Middle frontal gyrus (tissue), 1 donor: ENCODE measurements at regions not wholly inside any gene's neighbourhood (a gene's known extent, or its start where the extent isn't known, plus 50 kb on each side); places are given as distances from the start of the nearest gene placed in this dataset.
"Not testable (repeated sequence)": the region's sequence is repeated elsewhere in the genome, so short reads cannot be mapped to it uniquely, and the experiment has no call there.

ENCODE experiments used
- DNase-seq: peaks from one replicate; pipeline ENCODE4 v3.0.0-alpha.2; 2015; ENCODE audit warnings: low spot score; ENCODE audit errors: extremely low spot score

DNA sequence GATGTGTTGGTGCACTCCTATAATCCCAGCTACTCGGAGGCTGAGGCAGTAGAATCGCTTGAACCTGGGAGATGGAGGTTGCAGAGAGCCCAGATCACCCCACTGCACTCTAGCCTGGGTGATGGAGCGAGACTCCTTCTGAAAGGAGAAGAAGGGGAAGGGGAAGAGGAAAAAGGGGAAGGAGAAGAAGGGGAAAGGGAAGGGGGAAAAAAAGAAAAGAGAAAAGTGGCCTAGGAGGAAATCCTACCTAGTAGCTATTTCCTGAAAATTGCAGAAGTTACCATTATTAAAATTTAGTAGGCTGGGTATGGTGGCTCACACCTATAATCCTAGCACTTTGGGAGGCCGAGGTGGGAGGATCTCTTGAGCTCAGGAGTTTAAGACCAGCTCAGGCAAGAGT lies 67.4 kb downstream of the ARRDC3 start:
- no peak for DNase-seq

DNA sequence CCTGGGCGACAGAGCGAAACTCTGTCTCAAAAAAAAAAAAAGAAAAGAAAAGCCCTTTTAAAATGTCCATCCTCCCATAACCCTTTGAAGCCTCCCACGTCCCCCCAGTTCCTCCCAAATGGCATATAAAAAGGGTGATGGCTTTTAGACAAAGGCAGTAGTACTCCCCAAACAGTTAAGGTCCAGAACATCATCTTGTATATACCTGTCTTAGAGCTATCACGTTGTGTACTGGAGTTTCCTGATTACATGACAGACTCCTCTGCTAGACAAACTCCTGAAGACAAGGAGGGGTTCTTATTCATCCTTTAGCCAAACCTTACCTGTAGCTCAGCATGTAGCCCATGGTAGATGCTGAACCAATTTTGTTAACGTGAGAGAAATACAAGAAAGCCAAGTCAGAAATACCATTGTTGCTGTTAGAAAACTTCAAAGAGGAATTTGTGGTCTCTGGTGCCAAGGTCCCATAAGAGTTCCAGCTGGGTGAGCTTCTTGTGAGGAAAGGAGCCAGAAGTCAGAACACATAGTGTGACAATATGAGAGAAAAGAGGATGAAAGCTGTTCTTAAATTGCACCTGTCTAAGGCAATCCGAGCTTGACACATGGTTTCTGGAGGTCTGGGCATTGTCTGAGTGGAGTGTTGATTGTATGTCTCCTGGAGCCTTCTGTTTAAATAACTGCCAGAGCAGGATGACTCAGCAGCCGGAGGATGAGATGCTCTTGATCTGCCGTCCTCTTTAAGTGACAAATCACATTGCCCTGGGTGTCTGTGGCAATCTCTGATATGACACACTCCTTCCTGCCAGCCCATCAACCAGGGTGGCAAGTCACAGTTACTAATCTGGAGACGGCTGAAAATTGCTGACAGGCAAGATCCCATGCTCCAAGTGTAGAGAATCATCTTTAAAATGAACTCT lies 69.1 kb downstream of the ARRDC3 start:
- DNase-seq: peak; percentile 29

DNA sequence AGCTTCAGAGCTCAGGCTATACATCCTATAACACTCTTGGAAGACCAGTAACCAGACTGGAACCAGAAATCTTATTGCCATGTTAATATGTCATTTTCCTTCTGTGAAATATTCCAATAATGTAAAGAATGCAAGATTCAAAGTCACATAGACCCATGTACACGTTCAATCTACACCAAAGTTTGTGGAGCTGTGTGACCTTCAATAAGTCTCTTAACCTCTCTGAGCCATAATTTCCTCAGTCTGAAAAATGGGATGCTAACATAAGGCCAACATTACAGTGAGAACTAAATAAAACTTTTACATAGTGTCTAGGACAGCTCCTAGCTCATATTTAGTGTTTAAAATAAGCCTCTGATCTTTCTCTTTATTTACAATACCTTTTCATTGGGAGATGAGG lies 70.4 kb downstream of the ARRDC3 start:
- no peak for DNase-seq

DNA sequence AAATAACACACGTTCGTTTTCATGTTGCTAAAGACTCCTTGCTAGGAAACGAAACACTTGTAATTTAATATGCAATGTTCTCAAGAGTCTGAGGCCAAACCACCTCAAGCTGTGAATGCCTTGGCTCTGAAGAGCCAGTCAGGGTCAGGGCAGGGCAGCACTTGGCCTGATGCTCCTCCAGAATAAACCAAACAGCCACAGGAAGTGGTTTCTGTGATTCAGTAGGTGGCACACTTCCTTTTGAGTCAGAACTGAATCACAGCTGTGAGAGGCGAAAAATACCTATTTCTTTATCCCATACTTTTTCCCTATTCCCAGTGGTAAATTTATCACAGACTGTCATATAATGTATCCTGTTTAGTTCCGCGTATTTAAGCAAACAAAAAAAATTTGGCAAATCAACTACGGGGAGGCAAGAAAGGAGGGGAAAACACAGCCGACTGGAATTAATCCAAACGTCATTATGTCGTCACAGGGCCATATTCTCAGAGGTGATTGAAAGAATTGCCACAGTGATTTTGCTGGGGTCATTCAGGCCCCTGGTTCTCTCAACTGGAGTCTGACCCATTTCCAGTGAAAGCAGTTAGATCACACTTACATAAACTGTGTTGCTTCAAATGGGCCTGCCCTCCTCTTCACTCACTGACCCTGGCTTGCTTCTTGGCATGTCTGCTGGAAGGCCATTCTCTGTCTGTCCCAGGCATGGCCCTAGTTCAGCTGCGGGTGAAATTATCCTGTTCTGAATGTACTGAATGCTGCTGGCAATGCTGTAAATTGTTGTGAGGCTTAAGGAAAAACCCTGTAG lies 71.2 kb downstream of the ARRDC3 start:
- no peak for DNase-seq

DNA sequence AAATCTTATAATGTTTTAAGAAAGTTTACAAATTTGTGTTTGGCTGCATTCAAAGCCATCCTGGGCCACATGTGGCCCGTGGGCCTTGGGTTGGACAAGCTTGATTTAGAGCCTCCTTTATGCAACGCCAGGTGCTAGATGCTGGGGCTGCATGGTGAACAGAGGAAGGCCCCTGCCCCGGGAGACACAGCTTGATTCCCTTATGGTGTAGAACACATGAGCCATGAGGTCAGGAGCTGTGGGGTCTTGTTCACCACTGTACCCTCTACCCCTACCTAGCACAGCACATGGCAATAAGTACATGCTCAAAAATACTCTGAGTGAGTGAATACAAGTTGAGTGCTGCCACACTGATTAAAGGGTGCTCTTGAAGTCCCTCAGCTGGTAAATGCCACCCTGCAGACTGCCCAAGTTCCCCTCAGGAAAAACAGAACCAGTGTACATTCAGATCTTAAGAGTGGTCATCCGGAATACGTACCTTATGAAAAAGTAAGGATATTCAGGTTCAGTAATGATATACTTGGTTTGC lies 71.9 kb downstream of the ARRDC3 start:
- no peak for DNase-seq

DNA sequence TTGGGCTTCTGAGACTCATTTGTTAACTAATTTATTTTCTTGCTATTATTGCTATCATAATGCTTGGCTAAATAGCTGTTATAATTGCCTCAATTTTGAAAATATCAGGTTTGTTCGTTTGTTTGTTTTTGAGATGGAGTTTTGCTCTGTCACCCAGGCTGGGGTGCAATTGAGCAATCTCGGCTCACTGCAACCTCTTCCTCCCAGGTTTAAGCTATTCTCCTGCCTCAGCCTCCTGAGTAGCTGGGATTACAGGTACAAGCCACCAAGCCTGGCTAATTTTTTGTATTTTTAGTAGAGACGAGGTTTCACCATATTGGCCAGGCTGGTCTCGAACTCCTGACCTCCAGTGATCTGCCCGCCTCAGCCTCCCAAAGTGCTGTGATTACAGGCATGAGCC lies 75.0 kb downstream of the ARRDC3 start:
- not testable (repeated sequence) for DNase-seq

DNA sequence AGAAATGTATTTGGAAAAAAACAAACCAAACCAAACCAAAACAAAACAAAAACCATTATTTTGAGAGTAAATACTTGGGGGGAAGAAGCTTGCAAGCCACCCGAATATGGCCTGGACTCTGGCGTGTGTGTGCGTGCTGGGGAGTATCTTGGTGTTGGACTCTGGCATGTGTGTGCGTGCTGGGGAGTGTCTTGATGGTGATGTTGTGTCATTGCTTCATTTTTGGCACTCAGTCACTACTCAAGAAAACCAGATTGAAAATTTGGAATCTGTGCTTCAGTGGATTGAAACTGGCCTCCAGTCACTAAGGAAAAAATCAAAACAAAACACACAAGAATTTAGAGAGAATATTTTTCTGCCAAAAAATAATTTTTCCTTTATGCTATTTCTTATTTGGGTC lies 76.1 kb downstream of the ARRDC3 start:
- DNase-seq: no peak

DNA sequence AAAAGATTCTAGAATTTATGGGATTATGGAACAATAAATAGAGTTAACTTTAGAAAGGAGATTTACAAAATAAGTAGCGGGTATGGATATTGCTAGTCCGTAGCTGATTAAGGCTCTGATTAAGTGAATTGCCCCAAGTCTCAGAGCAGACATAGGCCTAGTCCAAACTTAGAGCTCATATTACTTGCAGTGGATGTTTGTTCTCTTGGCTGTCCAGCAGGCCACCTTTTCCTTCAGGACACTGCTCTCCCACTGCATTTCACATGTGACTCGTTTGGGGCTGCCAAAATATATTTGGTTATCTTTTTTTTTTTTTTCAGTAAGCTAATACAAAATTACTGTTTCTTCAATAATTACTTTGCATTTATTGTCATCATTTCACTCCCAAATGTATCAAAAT lies 76.6 kb downstream of the ARRDC3 start:
- DNase-seq: no peak

DNA sequence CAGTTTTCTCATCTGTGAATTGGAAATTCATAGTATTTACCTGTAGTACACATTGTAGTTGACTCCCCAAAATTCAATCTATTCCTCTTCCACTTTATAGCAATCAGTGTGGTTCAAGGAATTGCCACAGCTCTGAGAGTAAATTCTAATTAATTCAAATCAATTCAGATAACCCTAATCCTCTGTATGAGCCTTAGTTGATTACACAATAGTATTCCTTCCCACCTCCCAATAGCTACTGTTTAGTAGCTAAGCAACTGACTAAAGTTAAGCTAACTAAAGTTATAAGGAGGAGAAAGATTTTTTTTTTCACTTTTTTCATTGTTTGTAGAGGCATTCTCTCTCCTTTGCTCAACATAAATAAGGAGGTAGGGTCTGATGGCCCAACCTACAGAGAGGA lies 77.5 kb downstream of the ARRDC3 start:
- no peak for DNase-seq

DNA sequence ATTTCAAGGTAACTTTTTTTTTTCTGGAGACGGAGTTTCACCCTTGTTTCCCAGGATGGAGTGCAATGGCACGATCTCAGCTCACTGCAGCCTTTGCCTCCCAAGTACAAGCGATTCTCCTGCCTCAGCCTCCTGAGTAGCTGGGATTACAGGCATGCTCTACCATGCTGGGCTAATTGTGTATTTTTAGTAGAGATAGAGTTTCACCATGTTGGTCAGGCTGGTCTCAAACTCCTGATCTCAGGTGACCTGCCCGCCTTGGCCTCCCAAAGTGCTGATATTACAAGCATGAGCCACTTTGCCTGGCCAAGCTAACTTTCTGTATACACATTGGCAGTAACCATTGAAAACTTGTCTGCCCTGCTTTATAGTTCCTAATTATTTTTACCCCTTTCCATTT lies 79.1 kb downstream of the ARRDC3 start:
- DNase-seq: not testable (repeated sequence)

DNA sequence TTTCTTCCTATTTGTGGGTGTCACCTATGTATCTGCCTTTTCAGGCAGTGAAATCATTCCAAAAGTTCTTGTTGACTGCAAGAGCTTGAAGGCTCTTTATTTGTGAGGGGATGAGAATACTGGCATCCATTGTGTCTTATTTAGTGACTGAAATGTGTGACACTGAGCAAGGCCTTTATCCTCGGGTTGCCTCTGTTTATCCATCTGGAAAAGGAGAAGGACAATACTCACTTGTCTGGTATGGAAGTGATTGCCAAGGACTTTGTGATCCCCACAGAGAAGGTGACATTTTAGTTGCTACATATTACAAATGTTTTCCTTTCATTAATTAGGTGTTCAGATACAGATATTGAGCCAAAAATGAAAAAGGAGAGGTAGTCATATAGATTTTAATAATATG lies 80.2 kb downstream of the ARRDC3 start:
- DNase-seq: no peak

DNA sequence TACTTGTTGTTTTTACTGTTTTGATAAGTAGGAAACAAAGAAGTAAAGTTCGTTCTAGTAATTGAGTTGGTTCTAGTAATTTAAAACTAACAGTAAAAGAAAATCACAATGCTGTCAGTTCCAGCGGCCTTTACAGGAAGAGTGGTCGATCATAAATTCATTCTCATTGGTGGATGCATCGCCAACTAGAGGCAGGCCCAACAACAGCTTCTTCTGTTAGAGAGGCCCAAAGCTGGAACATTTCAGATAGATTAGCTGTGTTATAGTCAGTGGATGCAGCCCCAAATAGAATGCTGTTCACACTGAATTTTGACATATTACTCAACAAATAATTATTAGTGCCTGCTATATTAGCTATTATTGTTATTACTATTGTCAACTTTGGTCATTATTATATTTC lies 80.8 kb downstream of the ARRDC3 start:
- DNase-seq: no peak

DNA sequence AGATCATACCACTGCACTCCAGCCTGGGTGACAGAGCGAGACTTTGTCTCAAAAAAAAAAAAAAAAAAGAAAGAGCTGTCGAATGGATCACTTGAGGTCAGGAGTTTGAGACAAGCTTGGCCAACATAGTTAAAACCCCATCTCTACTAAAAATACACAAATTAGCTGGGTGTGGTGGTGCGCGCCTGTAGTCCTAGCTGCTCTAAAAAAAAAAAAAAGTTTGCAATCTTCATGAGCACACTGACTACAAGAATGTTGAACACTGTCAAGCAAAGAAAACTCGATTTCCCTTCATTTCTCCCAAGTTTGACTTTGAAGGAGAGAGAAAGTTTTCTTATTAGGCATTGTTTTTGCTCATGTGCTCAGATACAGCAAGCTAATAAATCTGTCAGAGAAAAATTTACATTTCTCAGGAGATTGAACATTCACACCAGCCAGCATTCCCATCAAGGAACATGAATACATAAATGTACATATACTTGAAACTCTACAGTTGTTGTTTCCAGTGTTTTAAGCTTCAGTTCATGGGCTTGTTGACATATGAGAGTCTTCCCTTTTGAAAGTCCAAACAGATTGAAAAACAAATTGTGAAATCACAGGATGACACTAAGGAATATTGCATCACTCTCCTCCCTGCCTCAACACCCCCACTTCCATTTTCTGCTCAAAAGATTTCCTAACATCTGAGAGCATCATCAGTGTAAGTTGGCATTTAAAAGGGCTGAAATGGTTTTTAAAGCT lies 81.8 kb downstream of the ARRDC3 start:
- DNase-seq: no peak

DNA sequence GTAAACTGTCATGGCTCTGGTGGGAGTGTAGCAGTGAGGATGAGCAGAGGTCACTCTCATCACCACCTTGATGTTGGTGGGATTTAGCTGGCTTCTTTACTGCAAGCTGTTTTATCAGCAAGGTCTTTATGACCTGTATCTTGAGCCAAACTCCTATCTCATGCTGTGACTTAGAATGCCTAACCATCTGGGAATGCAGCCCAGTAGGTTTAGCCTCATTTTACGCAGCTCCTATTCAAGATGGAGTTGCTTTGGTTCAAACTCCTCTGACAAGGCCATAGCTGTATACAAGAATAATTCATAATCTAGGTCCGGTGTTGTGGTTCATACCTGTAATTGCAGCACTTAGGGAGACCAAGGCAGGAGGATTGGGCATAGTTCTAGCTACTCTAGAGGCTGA lies 85.1 kb downstream of the ARRDC3 start:
- DNase-seq: no peak

DNA sequence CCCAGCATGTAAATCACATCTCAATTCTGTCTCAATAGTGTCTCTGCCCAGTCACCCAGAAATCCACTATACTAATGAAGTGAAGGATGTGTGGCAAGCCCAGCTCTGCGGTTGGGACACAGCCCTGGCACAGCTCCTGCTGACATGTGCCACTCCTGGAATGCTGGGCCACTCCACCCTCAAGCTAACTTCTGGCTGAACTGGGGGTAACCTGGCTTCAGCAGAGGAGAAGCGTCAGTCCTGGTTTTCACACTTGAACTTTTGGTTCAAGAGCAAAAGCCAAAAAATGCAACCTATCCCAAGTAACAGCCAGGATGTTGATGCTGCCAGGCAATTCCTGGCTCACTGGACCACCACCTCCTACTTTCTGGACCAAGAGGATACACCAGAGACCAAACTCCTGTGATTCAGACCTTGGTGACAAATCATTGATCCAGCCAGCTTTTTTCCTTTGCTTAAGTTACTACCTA lies 86.4 kb downstream of the ARRDC3 start:
- DNase-seq: no peak

DNA sequence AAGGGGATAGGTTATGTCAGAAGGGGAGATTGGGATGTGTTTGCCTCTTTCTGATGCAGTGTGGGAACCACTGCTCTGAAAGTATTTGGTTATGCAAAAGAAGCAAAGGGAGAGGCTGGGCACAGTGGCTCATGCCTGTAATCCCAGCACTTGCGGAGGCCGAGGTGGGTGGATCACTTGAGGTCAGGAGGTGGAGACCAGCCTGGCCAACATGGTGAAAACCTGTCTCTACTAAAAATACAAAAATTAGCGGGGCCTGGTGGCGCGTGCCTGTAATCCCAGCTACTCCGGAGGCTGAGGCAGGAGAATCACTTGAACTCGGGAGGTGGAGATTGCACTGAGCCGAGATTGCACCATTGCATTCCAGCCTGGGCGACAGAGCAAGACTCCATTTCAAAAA lies 87.0 kb downstream of the ARRDC3 start:
- DNase-seq: not testable (repeated sequence)

DNA sequence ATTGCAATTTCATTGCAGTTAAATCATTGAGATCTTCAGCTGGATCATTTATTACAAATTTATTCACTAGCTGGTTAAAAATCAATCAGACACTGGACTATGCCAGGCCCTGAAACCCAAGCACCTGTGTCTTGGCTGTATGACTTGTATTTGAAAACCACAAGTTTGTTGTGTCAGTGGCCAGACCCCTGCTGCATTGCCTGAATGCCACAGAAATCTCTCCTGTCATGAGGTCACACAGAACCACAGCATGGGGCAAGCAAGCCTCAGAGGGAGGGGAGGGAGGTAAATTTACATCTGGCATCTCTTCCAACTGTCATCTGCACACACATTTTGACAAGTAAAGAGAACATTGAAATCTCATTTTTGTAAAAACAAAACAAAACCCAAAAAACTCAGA lies 90.0 kb downstream of the ARRDC3 start:
- no peak for DNase-seq

DNA sequence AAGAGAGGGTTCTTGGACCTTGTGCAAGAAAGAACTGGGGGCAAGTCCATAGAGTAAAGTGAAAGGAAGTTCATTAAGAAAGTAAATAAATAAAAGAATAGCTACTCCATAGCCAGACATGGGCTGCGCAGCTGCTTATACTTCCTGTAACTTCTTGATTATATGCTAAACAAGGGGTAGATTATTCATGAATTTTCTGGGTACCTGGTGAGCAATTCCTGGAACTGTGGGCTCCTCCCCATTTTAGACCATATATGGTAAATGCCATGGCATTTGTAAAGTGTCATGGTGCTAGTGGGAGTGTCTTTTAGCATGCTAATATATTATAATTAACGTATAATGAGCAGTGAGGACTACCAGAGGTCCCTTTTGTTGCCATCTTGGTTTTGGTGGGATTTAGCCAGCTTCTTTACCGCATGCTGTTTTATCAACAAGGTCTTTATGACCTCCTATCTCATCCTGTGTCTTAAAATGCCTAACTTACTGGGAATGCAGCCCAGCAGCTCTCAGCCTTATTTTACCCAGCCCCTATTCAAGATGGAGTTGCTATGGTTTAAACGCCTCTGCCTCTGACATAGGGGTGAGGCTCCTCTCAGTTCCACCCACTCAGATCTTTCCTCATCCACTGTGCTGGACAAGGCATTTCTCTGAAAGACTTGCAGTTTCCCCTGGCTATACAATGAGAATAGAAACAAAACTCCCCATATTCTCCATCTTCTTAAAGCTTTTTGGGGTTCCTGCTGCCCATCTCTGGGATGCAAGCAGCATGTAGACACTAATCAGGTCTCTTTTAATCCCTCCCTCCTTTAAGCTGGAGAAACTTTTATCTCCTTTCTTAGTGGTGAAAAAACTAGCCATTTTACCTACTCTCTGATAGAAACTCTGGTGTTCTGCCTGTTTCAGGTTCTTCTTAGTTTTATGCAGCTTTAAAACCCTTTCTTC lies 91.2 kb downstream of the ARRDC3 start:
- no peak for DNase-seq

DNA sequence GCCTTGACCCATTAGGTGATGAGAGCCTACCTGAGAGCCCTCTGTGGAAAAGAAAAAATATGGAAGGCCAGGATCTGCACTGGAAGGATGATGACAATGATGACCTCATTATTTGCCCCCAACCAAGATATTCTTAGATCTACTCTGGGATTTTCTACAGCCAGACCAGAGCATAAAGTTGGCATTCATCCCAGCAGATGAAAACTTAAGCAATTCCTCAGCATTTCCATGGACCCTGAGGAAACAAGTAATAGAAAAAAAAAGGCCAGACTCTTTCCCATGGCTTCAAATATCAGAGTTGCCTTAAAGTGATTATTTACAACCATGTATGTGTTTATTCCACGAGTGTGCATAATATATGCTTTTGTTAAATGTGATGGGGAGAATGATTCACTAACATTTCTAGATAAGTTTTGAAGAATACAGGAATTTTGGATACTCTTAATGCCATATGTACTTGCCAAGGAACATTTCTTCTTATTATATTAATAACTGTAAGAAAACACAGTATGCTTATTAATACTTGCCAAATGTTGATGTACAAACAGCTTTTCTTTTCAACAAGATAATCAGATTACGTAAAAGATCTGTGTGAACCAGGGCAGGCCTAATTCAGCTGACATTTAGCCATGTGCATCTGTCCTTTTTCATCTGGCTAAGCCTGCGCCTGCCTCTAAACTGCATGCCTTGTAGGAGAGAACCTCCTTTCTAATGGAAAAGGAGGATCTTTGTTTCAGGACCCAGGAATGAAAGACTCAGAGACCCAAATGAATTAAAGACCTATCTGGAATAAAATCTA lies 94.8 kb downstream of the ARRDC3 start:
- no peak for DNase-seq

DNA sequence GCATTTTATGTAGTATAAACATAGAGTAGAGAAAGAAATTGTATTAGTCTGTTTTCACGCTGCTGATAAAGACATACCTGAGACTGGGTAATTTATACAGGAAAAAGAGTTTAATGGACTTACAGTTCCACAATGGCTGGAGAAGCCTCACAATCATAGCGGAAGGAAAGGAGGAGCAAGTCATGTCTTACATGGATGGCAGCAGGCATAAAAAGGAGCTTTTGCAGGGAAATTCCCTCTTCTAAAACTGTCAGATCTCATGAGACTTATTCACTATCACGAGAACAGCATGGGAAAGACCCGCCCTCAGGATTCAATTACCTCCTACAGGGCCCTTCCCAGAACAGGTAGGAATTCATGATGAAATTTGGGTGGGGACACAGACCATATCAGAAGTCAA lies 98.1 kb downstream of the ARRDC3 start:
- DNase-seq: not testable (repeated sequence)
